MM.1S (cell line): ENCODE measurements at regions not wholly inside any gene's neighbourhood (a gene's known extent, or its start where the extent isn't known, plus 50 kb on each side); places are given as distances from the start of the nearest gene placed in this dataset.

Experiments
- EZH2 ChIP-seq: fragments of 300-600 bp; sonication (generic); optimal IDR thresholded peaks from 2 replicates; pipeline ENCODE3; 2017; ENCODE audit warnings: low read depth, mild to moderate bottlenecking, antibody characterized with exemption, low read length, mixed read lengths
- EZH2phosphoT487 ChIP-seq: fragments of 300-600 bp; sonication (generic); IDR thresholded peaks from 2 replicates; pipeline ENCODE4 v1.6.1; 2018; ENCODE audit warnings: antibody characterized with exemption, low read length
- TF ChIP-seq, protein P1 (sequence below): fragments of 300-600 bp; sonication (generic); IDR thresholded peaks from 2 replicates; pipeline ENCODE4 v1.5.1; 2016; ENCODE audit warnings: antibody characterized with exemption, low read length, mixed read lengths

- no peak for TF ChIP-seq EZH2
- TF ChIP-seq, protein P1, sequence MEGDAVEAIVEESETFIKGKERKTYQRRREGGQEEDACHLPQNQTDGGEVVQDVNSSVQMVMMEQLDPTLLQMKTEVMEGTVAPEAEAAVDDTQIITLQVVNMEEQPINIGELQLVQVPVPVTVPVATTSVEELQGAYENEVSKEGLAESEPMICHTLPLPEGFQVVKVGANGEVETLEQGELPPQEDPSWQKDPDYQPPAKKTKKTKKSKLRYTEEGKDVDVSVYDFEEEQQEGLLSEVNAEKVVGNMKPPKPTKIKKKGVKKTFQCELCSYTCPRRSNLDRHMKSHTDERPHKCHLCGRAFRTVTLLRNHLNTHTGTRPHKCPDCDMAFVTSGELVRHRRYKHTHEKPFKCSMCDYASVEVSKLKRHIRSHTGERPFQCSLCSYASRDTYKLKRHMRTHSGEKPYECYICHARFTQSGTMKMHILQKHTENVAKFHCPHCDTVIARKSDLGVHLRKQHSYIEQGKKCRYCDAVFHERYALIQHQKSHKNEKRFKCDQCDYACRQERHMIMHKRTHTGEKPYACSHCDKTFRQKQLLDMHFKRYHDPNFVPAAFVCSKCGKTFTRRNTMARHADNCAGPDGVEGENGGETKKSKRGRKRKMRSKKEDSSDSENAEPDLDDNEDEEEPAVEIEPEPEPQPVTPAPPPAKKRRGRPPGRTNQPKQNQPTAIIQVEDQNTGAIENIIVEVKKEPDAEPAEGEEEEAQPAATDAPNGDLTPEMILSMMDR, result no peak
- no peak for TF ChIP-seq EZH2phosphoT487
These were observed 375.6 kb upstream of the CCDC54 start for GRCh38 chr3:107001635-107002034.
